ENCODE measurements at regions not wholly inside any gene's neighbourhood (a gene's known extent, or its start where the extent isn't known, plus 50 kb on each side); places are given as distances from the start of the nearest gene placed in this dataset.

GRCh38 chr17:77006971-77007649, 133.7 kb upstream of the SEC14L1 start:
- no TSS peak for BruUV-seq (replicated peaks)
- no peaks in the 10 kb centered on the region for H3K36me3 ChIP-seq (ENCODE audit: control insufficient read depth, insufficient read depth, low read length)
- no peak overlapping the region for H3K4me2 ChIP-seq (ENCODE audit: low read depth, low read length)
- H3K27me3 ChIP-seq (ENCODE audit: control insufficient read depth, insufficient read depth, low read length): peaks cover 12% of the 10 kb centered on the region
- TF ChIP-seq MAZ (IDR thresholded peaks at IDR 0.05; ENCODE audit: borderline replicate concordance, low read depth, low read length) (no peak), FOS (IDR thresholded peaks at IDR 0.05; ENCODE audit: low read depth, low read length) (no peak), RCOR1 (IDR thresholded peaks at IDR 0.05; ENCODE audit: insufficient replicate concordance, low read length) (no peak), MAFK (IDR thresholded peaks at IDR 0.05; ENCODE audit: low read depth, low read length) (no peak), RFX5 (IDR thresholded peaks at IDR 0.05; ENCODE audit: low read depth, low read length) (no peak), MXI1 (IDR thresholded peaks at IDR 0.05; ENCODE audit: borderline replicate concordance, low read depth, low read length) (no peak), BHLHE40 (IDR thresholded peaks at IDR 0.05; ENCODE audit: low read depth, low read length) (no peak), POLR2A (IDR thresholded peaks at IDR 0.05; ENCODE audit: low read depth, low read length) (no peak), USF2 (IDR thresholded peaks at IDR 0.05; ENCODE audit: low read depth, low read length) (no peak), RAD21 (IDR thresholded peaks at IDR 0.05; ENCODE audit: low read length) (no peak), CEBPB (IDR thresholded peaks at IDR 0.05; ENCODE audit: low read depth, low read length) (no peak), NFE2L2 (IDR thresholded peaks at IDR 0.05; ENCODE audit: low read depth, low read length) (no peak), CHD1 (IDR thresholded peaks at IDR 0.05; ENCODE audit: low read depth, low read length) (no peak), SMC3 (IDR thresholded peaks at IDR 0.05; ENCODE audit: low read depth, low read length) (no peak), ELK1 (IDR thresholded peaks at IDR 0.05; ENCODE audit: borderline replicate concordance, low read depth, low read length) (no peak)
- DNase-seq: no peak
- ATAC-seq (ENCODE audit: low read depth): no peak
- no peak overlapping the region for H2AFZ ChIP-seq (replicated peaks; ENCODE audit: low read length, poor library complexity)
- H3K27ac ChIP-seq (ENCODE audit: insufficient read depth, low read length): no peak overlapping the region
- H2BK5ac ChIP-seq (ENCODE audit: low read depth, low read length, poor library complexity, severe bottlenecking): no peak overlapping the region
- H3K79me1 ChIP-seq (ENCODE audit: low read depth in 1 of 2, low read length in 2 of 2): no peaks in the 10 kb centered on the region
- H3K4me3 ChIP-seq (ENCODE audit: insufficient read depth, low read depth, low read length): no peak overlapping the region
- H2BK15ac ChIP-seq (ENCODE audit: low read depth, low read length): no peak overlapping the region
- H3K9me1 ChIP-seq (ENCODE audit: insufficient read depth, low read length): peaks cover 5% of the 10 kb centered on the region; the same call in 1 of the 2 replicates
- no peak overlapping the region for H2BK120ac ChIP-seq (ENCODE audit: low read depth, low read length)
- H3K23ac ChIP-seq (ENCODE audit: low read depth, low read length): no peak overlapping the region
- H3K9me3 ChIP-seq (ENCODE audit: control insufficient read depth, insufficient read depth, low read length): peaks cover 5% of the 10 kb centered on the region
- no peak overlapping the region for H3K9ac ChIP-seq (ENCODE audit: low read depth, low read length)
- H4K8ac ChIP-seq (ENCODE audit: low read depth in 2 of 2, low read length in 2 of 2): no peak overlapping the region
- 60% methylated on average over 11 of the region's 20 CpGs; no CpG with 5 or more reads in 1 of the 2 experiments for WGBS, 2 experiments (ENCODE audit: extremely low coverage in 2 of 2, insufficient read length in 1 of 2)
- no peak overlapping the region for H2BK20ac ChIP-seq (ENCODE audit: low read depth, low read length)
- no peak overlapping the region for H3K18ac ChIP-seq (ENCODE audit: low read depth, low read length)
- no peak overlapping the region for H3K4ac ChIP-seq (ENCODE audit: low read depth, low read length)
- no peaks in the 10 kb centered on the region; the same call in 1 of the 2 replicates for H4K20me1 ChIP-seq (ENCODE audit: insufficient read depth, low read length)
- no peak overlapping the region for H3K56ac ChIP-seq (ENCODE audit: extremely low read depth, insufficient read depth, low read length)
- no peak overlapping the region for H2AK9ac ChIP-seq (replicated peaks; ENCODE audit: low read depth, low read length, poor library complexity)
- H4K91ac ChIP-seq (ENCODE audit: insufficient read depth, low read depth, low read length): no peak overlapping the region
- peaks cover 5% of the 10 kb centered on the region for H3K4me1 ChIP-seq (ENCODE audit: control insufficient read depth, insufficient read depth, low read length)
- no peak overlapping the region for H4K5ac ChIP-seq (ENCODE audit: low read depth, low read length)
- ChIA-PET CTCF (no interaction called here), POLR2A (ENCODE audit: unreplicated experiment) (no interaction called here)
- dilution Hi-C loops (cut with HindIII; ENCODE audit: low sequenced_read_pairs, unreplicated experiment): no loop called here
- intact Hi-C loops (cut with micrococcal nuclease): no loop called here
- H3K14ac ChIP-seq (replicated peaks; ENCODE audit: low read depth, low read length): no peak overlapping the region
- in situ Hi-C loops (cut with MboI; ENCODE audit: low sequenced_read_pairs): no loop called here
- no peak overlapping the region for H2AK5ac ChIP-seq (ENCODE audit: low read depth, low read length)

All from IMR-90 (cell line).